Esophagus muscularis mucosa (tissue), 4 donors: ENCODE measurements at regions not wholly inside any gene's neighbourhood (a gene's known extent, or its start where the extent isn't known, plus 50 kb on each side); places are given as distances from the start of the nearest gene placed in this dataset.
A peak's percentile ranks its signal among the peaks of the same experiment; 100 is the strongest.

Experiments
- DNase-seq: peaks from one replicate; pipeline ENCODE4 v3.0.0-alpha.2; 2017; ENCODE audit errors: extremely low spot score
- H3K27ac ChIP-seq, 4 donors: fragments of 200-600 bp; sonication (generic); replicated peaks in 1 of 4; 1 replicate in 3 of 4; 2 replicates in 1 of 4; pipeline ENCODE4 v1.5.1; 2016 to 2019; ENCODE audit warnings: mild to moderate bottlenecking in 1 of 4
- H3K27me3 ChIP-seq, 4 donors: fragments of 200-600 bp; sonication (generic); one replicate each; pipeline versions ENCODE4 v1.5.1 to v1.6.0; 2016 to 2019
- H3K36me3 ChIP-seq, 4 donors: fragments of 200-600 bp; sonication (generic); one replicate each; pipeline ENCODE4 v1.5.1; 2016 to 2019
- H3K4me1 ChIP-seq, 4 donors: fragments of 200-600 bp; sonication (generic); one replicate each; pipeline ENCODE4 v1.5.1; 2016 to 2019
- H3K4me3 ChIP-seq, 4 donors: fragments of 200-600 bp; sonication (generic); 1 replicate in 2 of 4; 2 replicates in 2 of 4; pipeline ENCODE4 v1.5.1; 2016 to 2019; ENCODE audit warnings: mild to moderate bottlenecking in 4 of 4, moderate library complexity in 1 of 4
- H3K9me3 ChIP-seq, 4 donors: fragments of 200-600 bp; sonication (generic); 1 replicate in 3 of 4; 2 replicates in 1 of 4; pipeline ENCODE4 v1.5.1; 2016 to 2019
- CTCF ChIP-seq, 3 experiments: fragments of 200-600 bp in 2 of 3; fragments of 450-650 bp in 1 of 3; sonication (generic) in 2 of 3; IDR thresholded peaks; one replicate each; pipeline ENCODE4 v1.5.1; 2017 to 2019; ENCODE audit warnings: antibody characterized with exemption in 3 of 3, mild to moderate bottlenecking in 2 of 3, moderate library complexity in 1 of 3
- EP300 ChIP-seq: sonication (generic); formaldehyde crosslinking; IDR thresholded peaks from one replicate; pipeline ENCODE4 v1.6.1; 2017; ENCODE audit warnings: antibody characterized with exemption
- POLR2A ChIP-seq: fragments of 450-650 bp; IDR thresholded peaks from one replicate; pipeline ENCODE4 v1.6.1; 2017; ENCODE audit warnings: antibody characterized with exemption, moderate library complexity, mild to moderate bottlenecking, low read depth
- POLR2AphosphoS5 ChIP-seq, 2 donors: sonication (generic); formaldehyde crosslinking; IDR thresholded peaks; one replicate each; pipeline ENCODE4 v1.6.1; 2017; ENCODE audit warnings: antibody characterized with exemption in 2 of 2
- WGBS: methylation state at CpG from one replicate; pipeline ENCODE4 v1.1.5; 2018; 5-methylcytosine and 5-hydroxymethylcytosine counted together
- intact Hi-C: fragments of 100-400 bp; cut with DNase I; formaldehyde crosslinking; loops from one replicate; pipeline ENCODE4 v1.15.1; 2023

GRCh38 chr2:219772697-219773096, 145.3 kb downstream of the SLC4A3 start:
- H3K27me3 ChIP-seq = no peaks in the 10 kb centered on the region
- no peaks in the 10 kb centered on the region for H3K9me3 ChIP-seq
- H3K4me1 ChIP-seq = peaks cover 0 to 10% (median 10%) of the 10 kb centered on the region in 4 donors
- TF ChIP-seq CTCF (IDR thresholded peaks at IDR 0.05) (no peak), POLR2AphosphoS5 (IDR thresholded peaks at IDR 0.05) (no peak), EP300 (no peak), POLR2A (no peak)
- H3K36me3 ChIP-seq = no peaks in the 10 kb centered on the region
- DNase-seq = no peak
- intact Hi-C loops = no loop called here
- no peak overlapping the region for H3K4me3 ChIP-seq
- 94% methylated on average over 4 of the region's 4 CpGs for WGBS
- H3K27ac ChIP-seq = no peak overlapping the region

- H3K27me3 ChIP-seq = no peaks in the 10 kb centered on the region
- TF ChIP-seq CTCF (IDR thresholded peaks at IDR 0.05) = no peak
- TF ChIP-seq EP300 = no peak
- no peak for TF ChIP-seq POLR2A
- TF ChIP-seq POLR2AphosphoS5 (IDR thresholded peaks at IDR 0.05) = no peak
- no peak for DNase-seq
- H3K36me3 ChIP-seq = no peaks in the 10 kb centered on the region
- H3K27ac ChIP-seq = no peak overlapping the region
- H3K4me1 ChIP-seq = no peaks in the 10 kb centered on the region
- no peak overlapping the region for H3K4me3 ChIP-seq
- intact Hi-C loops = no loop called here
- WGBS = 91% methylated on average over 5 of the region's 5 CpGs
- no peaks in the 10 kb centered on the region for H3K9me3 ChIP-seq
Observed at GRCh38 chr2:219775506-219775905, 148.1 kb downstream of the SLC4A3 start.

- Histone ChIP-seq H3K27me3 (no peaks in the 10 kb centered on the region), H3K27ac (no peak overlapping the region), H3K9me3 (no peaks in the 10 kb centered on the region), H3K36me3 (no peaks in the 10 kb centered on the region), H3K4me3 (no peak overlapping the region), H3K4me1 (no peaks in the 10 kb centered on the region)
- DNase-seq = no peak
- no peak for TF ChIP-seq POLR2A
- TF ChIP-seq EP300 = no peak
- no peak for TF ChIP-seq POLR2AphosphoS5 (IDR thresholded peaks at IDR 0.05)
- no peak for TF ChIP-seq CTCF (IDR thresholded peaks at IDR 0.05)
- intact Hi-C loops = no loop called here
- WGBS = 82% methylated on average over 2 of the region's 2 CpGs
Observed at GRCh38 chr2:219777388-219777787, 150.0 kb downstream of the SLC4A3 start.

- H3K27ac ChIP-seq = no peak overlapping the region
- no peak overlapping the region for H3K4me3 ChIP-seq
- intact Hi-C loops = no loop called here
- H3K9me3 ChIP-seq = no peaks in the 10 kb centered on the region
- no peaks in the 10 kb centered on the region for H3K27me3 ChIP-seq
- no peaks in the 10 kb centered on the region for H3K36me3 ChIP-seq
- no peaks in the 10 kb centered on the region for H3K4me1 ChIP-seq
- no peak for DNase-seq
- no peak for TF ChIP-seq POLR2A
- no peak for TF ChIP-seq POLR2AphosphoS5 (IDR thresholded peaks at IDR 0.05)
- no peak for TF ChIP-seq EP300
- TF ChIP-seq CTCF (IDR thresholded peaks at IDR 0.05) = no peak
- 75% methylated on average over 2 of the region's 2 CpGs for WGBS
Observed at GRCh38 chr2:219778189-219778588, 150.8 kb downstream of the SLC4A3 start.

- H3K36me3 ChIP-seq = no peaks in the 10 kb centered on the region
- no peaks in the 10 kb centered on the region for H3K4me1 ChIP-seq
- whole genome bisulfite sequencing = 64% methylated on average over 7 of the region's 7 CpGs
- H3K27ac ChIP-seq = no peak overlapping the region
- no peaks in the 10 kb centered on the region for H3K9me3 ChIP-seq
- H3K27me3 ChIP-seq = no peaks in the 10 kb centered on the region
- H3K4me3 ChIP-seq = no peak overlapping the region
- TF ChIP-seq CTCF (IDR thresholded peaks at IDR 0.05) (no peak), EP300 (no peak), POLR2AphosphoS5 (IDR thresholded peaks at IDR 0.05) (no peak), POLR2A (no peak)
- intact Hi-C loops = no loop called here
- DNase-seq = peak; percentile 62
Observed at GRCh38 chr2:219782737-219783348, 155.4 kb downstream of the SLC4A3 start.
